ENCODE measurements at regions not wholly inside any gene's neighbourhood (a gene's known extent, or its start where the extent isn't known, plus 50 kb on each side); places are given as distances from the start of the nearest gene placed in this dataset.
"Not testable (repeated sequence)": the region's sequence is repeated elsewhere in the genome, so short reads cannot be mapped to it uniquely, and the experiment has no call there.

- H3K4me3 ChIP-seq (ENCODE audit: low read depth, low read length); DNase-seq (ENCODE audit: low read depth): not testable (repeated sequence)
Observed at GRCh38 chr20:25797062-25797461, 100.4 kb upstream of the ZNF337 start.

- not testable (repeated sequence) for DNase-seq (ENCODE audit: low read depth); H3K4me3 ChIP-seq (ENCODE audit: low read depth, low read length)
Observed at GRCh38 chr20:25777241-25777640, 80.6 kb upstream of the ZNF337 start.

GRCh38 chr20:25774711-25775110, 78.1 kb upstream of the ZNF337 start:
- not testable (repeated sequence) for H3K4me3 ChIP-seq (ENCODE audit: low read depth, low read length); DNase-seq (ENCODE audit: low read depth)

- not testable (repeated sequence) for DNase-seq (ENCODE audit: low read depth); H3K4me3 ChIP-seq (ENCODE audit: low read depth, low read length)
Observed at GRCh38 chr20:25774203-25774602, 77.5 kb upstream of the ZNF337 start.

GRCh38 chr20:25772437-25772836, 75.8 kb upstream of the ZNF337 start:
- not testable (repeated sequence) for H3K4me3 ChIP-seq (ENCODE audit: low read depth, low read length); DNase-seq (ENCODE audit: low read depth)

GRCh38 chr20:25771818-25772217, 75.2 kb upstream of the ZNF337 start:
- not testable (repeated sequence) for DNase-seq (ENCODE audit: low read depth); H3K4me3 ChIP-seq (ENCODE audit: low read depth, low read length)

- no peak for TF ChIP-seq MYC (IDR thresholded peaks at IDR 0.05; ENCODE audit: low read depth, low read length)
- no peak for TF ChIP-seq CTCF (IDR thresholded peaks at IDR 0.05; ENCODE audit: low read depth, low read length)
- TF ChIP-seq MAX (IDR thresholded peaks at IDR 0.05; ENCODE audit: low read depth, low read length) = no peak
- no peak for TF ChIP-seq POLR2A (IDR thresholded peaks at IDR 0.05; ENCODE audit: extremely low read depth, insufficient read length)
- no peak for DNase-seq (ENCODE audit: low read depth)
Observed at GRCh38 chr20:25761596-25761995, 64.9 kb upstream of the ZNF337 start.

GRCh38 chr20:25761046-25761445, 64.4 kb upstream of the ZNF337 start:
- H3K4me3 ChIP-seq (ENCODE audit: low read depth, low read length); DNase-seq (ENCODE audit: low read depth): not testable (repeated sequence)

More at GRCh38 chr20:25761596-25761995, 64.9 kb upstream of the ZNF337 start:
- no peak overlapping the region for H3K4me3 ChIP-seq (ENCODE audit: low read depth, low read length)

- TF ChIP-seq MYC (IDR thresholded peaks at IDR 0.05; ENCODE audit: low read depth, low read length) (no peak), CTCF (IDR thresholded peaks at IDR 0.05; ENCODE audit: low read depth, low read length) (no peak), POLR2A (IDR thresholded peaks at IDR 0.05; ENCODE audit: extremely low read depth, insufficient read length) (no peak), MAX (IDR thresholded peaks at IDR 0.05; ENCODE audit: low read depth, low read length) (no peak)
- no peak overlapping the region for H3K4me3 ChIP-seq (ENCODE audit: low read depth, low read length)
- peak; percentile 12 for DNase-seq (ENCODE audit: low read depth)
Observed at GRCh38 chr20:25750765-25751696, 54.4 kb upstream of the ZNF337 start.

GRCh38 chr20:25750220-25750764, 53.6 kb upstream of the ZNF337 start:
- TF ChIP-seq POLR2A (IDR thresholded peaks at IDR 0.05; ENCODE audit: extremely low read depth, insufficient read length) = no peak
- TF ChIP-seq MAX (IDR thresholded peaks at IDR 0.05; ENCODE audit: low read depth, low read length) = no peak
- no peak for TF ChIP-seq CTCF (IDR thresholded peaks at IDR 0.05; ENCODE audit: low read depth, low read length)
- no peak for TF ChIP-seq MYC (IDR thresholded peaks at IDR 0.05; ENCODE audit: low read depth, low read length)
- no peak overlapping the region for H3K4me3 ChIP-seq (ENCODE audit: low read depth, low read length)
- DNase-seq (ENCODE audit: low read depth) = no peak
